IMR-90 (cell line): ENCODE measurements at regions not wholly inside any gene's neighbourhood (a gene's known extent, or its start where the extent isn't known, plus 50 kb on each side); places are given as distances from the start of the nearest gene placed in this dataset.

Source experiments
- ATAC-seq: fragments of 200-7000 bp; cut with Tn5 transposase; 2 replicates; pipeline ENCODE4 v1.9.1; 2020; ENCODE audit warnings: low read depth, mild to moderate bottlenecking, moderate library complexity
- BruUV-seq: library from RNA; stranded (reverse); fragments of 400-500 nt; replicated peaks from 2 replicates; lab custom pipeline; 2021; lab: Mats Ljungman, UMichigan
- CTCF ChIA-PET: fragments of 300-600 bp; formaldehyde crosslinking; extraction: SDS; loops from one replicate; lab custom pipeline; 2021; ENCODE audit warnings: antibody characterized with exemption; lab: Yijun Ruan, JAX
- POLR2A ChIA-PET: fragments of 300-600 bp; sonication (Branson Sonifier 250); formaldehyde crosslinking; loops from one replicate; lab custom pipeline; 2022; ENCODE audit warnings: antibody characterized with exemption; ENCODE audit not compliant: unreplicated experiment; lab: Charles Lee
- DNase-seq: peaks from one replicate; pipeline ENCODE4 v3.0.0; 2013
- H2AFZ ChIP-seq: replicated peaks from 2 replicates; pipeline ENCODE3; 2013; ENCODE audit warnings: low read length, mild to moderate bottlenecking; ENCODE audit not compliant: poor library complexity
- H2AK5ac ChIP-seq: 2 replicates; pipeline ENCODE4 v1.6.1; 2013; ENCODE audit warnings: low read depth, low read length, inconsistent platforms
- H2AK9ac ChIP-seq: replicated peaks from 2 replicates; pipeline ENCODE3; 2013; ENCODE audit warnings: mild to moderate bottlenecking, low read depth, low read length, moderate library complexity; ENCODE audit not compliant: poor library complexity
- H2BK120ac ChIP-seq: 2 replicates; pipeline ENCODE4 v1.6.1; 2013; ENCODE audit warnings: low read depth, low read length, inconsistent platforms
- H2BK15ac ChIP-seq: 3 replicates; pipeline ENCODE4 v1.6.1; 2013; ENCODE audit warnings: low read depth, low read length, inconsistent platforms
- H2BK20ac ChIP-seq: 2 replicates; pipeline ENCODE4 v1.6.1; 2013; ENCODE audit warnings: low read depth, mild to moderate bottlenecking, inconsistent platforms, low read length, moderate library complexity
- H2BK5ac ChIP-seq: 2 replicates; pipeline ENCODE4 v1.6.1; 2013; ENCODE audit warnings: mild to moderate bottlenecking, low read depth, low read length, inconsistent platforms; ENCODE audit not compliant: poor library complexity, severe bottlenecking
- H3K14ac ChIP-seq: replicated peaks from 2 replicates; pipeline ENCODE4 v1.6.1; 2013; ENCODE audit warnings: low read depth, low read length, inconsistent platforms
- H3K18ac ChIP-seq: 2 replicates; pipeline ENCODE4 v1.6.1; 2013; ENCODE audit warnings: low read depth, low read length, control low read depth
- H3K23ac ChIP-seq: 2 replicates; pipeline ENCODE4 v1.6.1; 2013; ENCODE audit warnings: low read depth, low read length, inconsistent platforms
- H3K27ac ChIP-seq: 2 replicates; pipeline ENCODE4 v1.5.1; 2013; ENCODE audit warnings: mild to moderate bottlenecking, control low read depth, low read length; ENCODE audit not compliant: insufficient read depth
- H3K27me3 ChIP-seq: 2 replicates; pipeline ENCODE4 v1.6.1; 2013; ENCODE audit warnings: low read length; ENCODE audit not compliant: control insufficient read depth, insufficient read depth
- H3K36me3 ChIP-seq: 2 replicates; pipeline ENCODE4 v1.6.1; 2013; ENCODE audit warnings: low read length, mixed read lengths; ENCODE audit not compliant: control insufficient read depth, insufficient read depth
- H3K4ac ChIP-seq: 2 replicates; pipeline ENCODE4 v1.6.1; 2013; ENCODE audit warnings: low read depth, low read length, inconsistent platforms
- H3K4me1 ChIP-seq: 2 replicates; pipeline ENCODE4 v1.6.1; 2013; ENCODE audit warnings: low read length, mixed read lengths; ENCODE audit not compliant: control insufficient read depth, insufficient read depth
- H3K4me2 ChIP-seq: 2 replicates; pipeline ENCODE4 v1.6.1; 2013; ENCODE audit warnings: low read depth, mild to moderate bottlenecking, control low read depth, low read length, moderate library complexity
- H3K4me3 ChIP-seq: 2 replicates; pipeline ENCODE4 v1.5.1; 2013; ENCODE audit warnings: low read depth, mild to moderate bottlenecking, control low read depth, low read length, moderate library complexity; ENCODE audit not compliant: insufficient read depth
- H3K56ac ChIP-seq: 2 replicates; pipeline ENCODE4 v1.6.1; 2013; ENCODE audit warnings: low read length, inconsistent platforms; ENCODE audit not compliant: insufficient read depth; ENCODE audit errors: extremely low read depth
- H3K79me1 ChIP-seq, 2 experiments: 2 replicates each; pipeline ENCODE4 v1.6.1; 2013; ENCODE audit warnings: low read length in 2 of 2, inconsistent platforms in 1 of 2, low read depth in 1 of 2
- H3K9ac ChIP-seq: 2 replicates; pipeline ENCODE4 v1.6.1; 2013; ENCODE audit warnings: low read depth, low read length, control low read depth
- H3K9me1 ChIP-seq: 2 replicates; pipeline ENCODE4 v1.6.1; 2013; ENCODE audit warnings: low read length, inconsistent platforms; ENCODE audit not compliant: insufficient read depth
- H3K9me3 ChIP-seq: 2 replicates; pipeline ENCODE4 v1.6.1; 2013; ENCODE audit warnings: low read length; ENCODE audit not compliant: control insufficient read depth, insufficient read depth
- H4K20me1 ChIP-seq: 2 replicates; pipeline ENCODE4 v1.6.1; 2013; ENCODE audit warnings: low read length, inconsistent platforms; ENCODE audit not compliant: insufficient read depth
- H4K5ac ChIP-seq: 2 replicates; pipeline ENCODE4 v1.6.1; 2013; ENCODE audit warnings: mild to moderate bottlenecking, low read depth, low read length, control low read depth
- H4K8ac ChIP-seq, 2 experiments: 2 replicates each; pipeline ENCODE4 v1.6.1; 2013; ENCODE audit warnings: low read depth in 2 of 2, low read length in 2 of 2, control low read depth in 1 of 2, inconsistent platforms in 1 of 2
- H4K91ac ChIP-seq: 2 replicates; pipeline ENCODE4 v1.6.1; 2013; ENCODE audit warnings: low read depth, low read length, inconsistent platforms; ENCODE audit not compliant: insufficient read depth
- BHLHE40 ChIP-seq: fragments of 150-350 bp; IDR thresholded peaks from 2 replicates; pipeline ENCODE4 v1.6.1; 2016; ENCODE audit warnings: mild to moderate bottlenecking, low read depth, low read length
- CEBPB ChIP-seq: IDR thresholded peaks from 2 replicates; pipeline ENCODE4 v1.6.1; 2012; ENCODE audit warnings: low read depth, low read length, improper control_type of control experiment
- ELK1 ChIP-seq: fragments of 150-350 bp; IDR thresholded peaks from 2 replicates; pipeline ENCODE4 v1.6.1; 2016; ENCODE audit warnings: low read depth, mild to moderate bottlenecking, low read length, moderate library complexity, borderline replicate concordance
- MAFK ChIP-seq: IDR thresholded peaks from 2 replicates; pipeline ENCODE4 v1.6.1; 2012; ENCODE audit warnings: low read depth, low read length, improper control_type of control experiment
- MXI1 ChIP-seq: IDR thresholded peaks from 2 replicates; pipeline ENCODE4 v1.6.1; 2012; ENCODE audit warnings: low read depth, mild to moderate bottlenecking, low read length, moderate library complexity, borderline replicate concordance
- POLR2A ChIP-seq: IDR thresholded peaks from 2 replicates; pipeline ENCODE4 v1.6.1; 2012; ENCODE audit warnings: mild to moderate bottlenecking, low read depth, low read length
- RAD21 ChIP-seq: IDR thresholded peaks from 2 replicates; pipeline ENCODE4 v1.6.1; 2012; ENCODE audit warnings: low read length, improper control_type of control experiment
- RCOR1 ChIP-seq: IDR thresholded peaks from 2 replicates; pipeline ENCODE4 v1.6.1; 2012; ENCODE audit warnings: mild to moderate bottlenecking, low read length, improper control_type of control experiment; ENCODE audit not compliant: insufficient replicate concordance
- RFX5 ChIP-seq: IDR thresholded peaks from 2 replicates; pipeline ENCODE4 v1.8.0; 2012; ENCODE audit warnings: low read depth, mild to moderate bottlenecking, low read length, moderate library complexity
- SMC3 ChIP-seq: fragments of 150-350 bp; IDR thresholded peaks from 2 replicates; pipeline ENCODE4 v1.6.1; 2016; ENCODE audit warnings: low read depth, mild to moderate bottlenecking, antibody characterized with exemption, low read length, moderate library complexity
- WGBS, 2 experiments: methylation state at CpG; one replicate each; pipeline versions ENCODE4 v1.1.5 to v1.1.7; 2013; ENCODE audit warnings: missing lambda C conversion rate in 2 of 2; ENCODE audit not compliant: insufficient read length in 1 of 2; ENCODE audit errors: extremely low coverage in 2 of 2; 5-methylcytosine and 5-hydroxymethylcytosine counted together
- dilution Hi-C: fragments of 300-500 bp; cut with HindIII; formaldehyde crosslinking; loops from one replicate; pipeline ENCODE4 v1.14.3; 2018; ENCODE audit warnings: low sequenced_read_pairs; ENCODE audit not compliant: unreplicated experiment
- in situ Hi-C: fragments of 300-500 bp; cut with MboI; formaldehyde crosslinking; loops from 3 replicates; pipeline ENCODE4 v1.14.3; 2019; ENCODE audit warnings: low sequenced_read_pairs, inconsistent platforms, mixed read lengths
- intact Hi-C: fragments of 100-400 bp; cut with micrococcal nuclease; formaldehyde crosslinking; loops from 2 replicates; pipeline ENCODE4 v1.10.0; 2022
- TF ChIP-seq, protein P1 (sequence below): conservative IDR thresholded peaks from 2 replicates; pipeline ENCODE4 v1.5.1; 2012; ENCODE audit warnings: mild to moderate bottlenecking, low read depth, low read length, improper control_type of control experiment
- TF ChIP-seq, protein P2 (sequence below): fragments of 150-350 bp; IDR thresholded peaks from 2 replicates; pipeline ENCODE4 v1.6.1; 2017; ENCODE audit warnings: mild to moderate bottlenecking, antibody characterized with exemption, low read length, low read depth

DNA sequence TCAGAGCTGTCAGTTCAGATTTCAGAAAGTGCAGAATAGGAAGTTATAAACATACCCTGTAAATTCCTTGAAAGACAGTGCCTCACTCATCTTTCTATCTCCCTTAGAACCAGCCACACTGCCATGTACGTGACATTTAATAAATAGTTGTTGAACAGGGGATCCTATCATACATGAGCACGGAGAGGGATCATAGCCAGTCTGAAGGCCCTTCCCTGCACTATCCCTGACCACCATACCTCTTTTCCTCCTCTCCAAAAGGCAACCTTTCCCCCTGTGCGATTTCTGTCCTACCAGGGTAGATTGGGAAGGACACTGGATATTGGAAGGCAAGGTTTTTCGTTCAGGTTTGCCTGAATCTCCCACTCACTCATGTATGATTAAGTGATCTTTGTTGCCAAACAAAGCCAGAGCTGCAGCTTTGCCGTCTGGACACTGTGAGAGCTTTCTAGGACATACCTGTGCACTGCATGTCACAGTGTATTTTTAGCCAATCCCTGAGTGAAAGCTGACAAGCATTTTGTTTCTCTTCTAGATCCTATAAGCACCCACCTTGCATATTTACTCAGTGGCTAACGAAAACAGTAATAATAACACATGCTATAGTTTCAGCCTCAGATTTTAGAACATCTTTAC, 986.5 kb upstream of the WWC1 start:
- no peak overlapping the region for H2BK120ac ChIP-seq
- H2BK20ac ChIP-seq: no peak overlapping the region
- no peaks in the 10 kb centered on the region for H3K79me1 ChIP-seq
- no peaks in the 10 kb centered on the region for H4K20me1 ChIP-seq
- no peak overlapping the region for H3K9ac ChIP-seq
- POLR2A ChIA-PET: interaction anchor here (1.0 kb wide), 1 partner anchor 10 kb away, joined by 3 read pairs; no protein-coding TSS in a partner anchor
- ATAC-seq: no peak
- H3K23ac ChIP-seq: no peak overlapping the region
- H4K8ac ChIP-seq: no peak overlapping the region
- H3K4ac ChIP-seq: no peak overlapping the region
- H3K9me1 ChIP-seq: no peaks in the 10 kb centered on the region
- CTCF ChIA-PET: no interaction called here
- H3K9me3 ChIP-seq: no peaks in the 10 kb centered on the region
- no peak overlapping the region for H3K27ac ChIP-seq
- H3K4me2 ChIP-seq: no peak overlapping the region
- H3K56ac ChIP-seq: no peak overlapping the region
- H4K5ac ChIP-seq: no peak overlapping the region
- no peak overlapping the region for H2AK5ac ChIP-seq
- peaks cover 10% of the 10 kb centered on the region for H3K27me3 ChIP-seq
- no peak overlapping the region for H3K18ac ChIP-seq
- TF ChIP-seq RCOR1 (no peak), ELK1 (no peak), MXI1 (no peak), RFX5 (no peak), BHLHE40 (no peak), SMC3 (no peak), MAFK (no peak), CEBPB (no peak), RAD21 (no peak), POLR2A (no peak)
- TF ChIP-seq, protein P1, sequence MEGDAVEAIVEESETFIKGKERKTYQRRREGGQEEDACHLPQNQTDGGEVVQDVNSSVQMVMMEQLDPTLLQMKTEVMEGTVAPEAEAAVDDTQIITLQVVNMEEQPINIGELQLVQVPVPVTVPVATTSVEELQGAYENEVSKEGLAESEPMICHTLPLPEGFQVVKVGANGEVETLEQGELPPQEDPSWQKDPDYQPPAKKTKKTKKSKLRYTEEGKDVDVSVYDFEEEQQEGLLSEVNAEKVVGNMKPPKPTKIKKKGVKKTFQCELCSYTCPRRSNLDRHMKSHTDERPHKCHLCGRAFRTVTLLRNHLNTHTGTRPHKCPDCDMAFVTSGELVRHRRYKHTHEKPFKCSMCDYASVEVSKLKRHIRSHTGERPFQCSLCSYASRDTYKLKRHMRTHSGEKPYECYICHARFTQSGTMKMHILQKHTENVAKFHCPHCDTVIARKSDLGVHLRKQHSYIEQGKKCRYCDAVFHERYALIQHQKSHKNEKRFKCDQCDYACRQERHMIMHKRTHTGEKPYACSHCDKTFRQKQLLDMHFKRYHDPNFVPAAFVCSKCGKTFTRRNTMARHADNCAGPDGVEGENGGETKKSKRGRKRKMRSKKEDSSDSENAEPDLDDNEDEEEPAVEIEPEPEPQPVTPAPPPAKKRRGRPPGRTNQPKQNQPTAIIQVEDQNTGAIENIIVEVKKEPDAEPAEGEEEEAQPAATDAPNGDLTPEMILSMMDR: no peak
- TF ChIP-seq, protein P2, sequence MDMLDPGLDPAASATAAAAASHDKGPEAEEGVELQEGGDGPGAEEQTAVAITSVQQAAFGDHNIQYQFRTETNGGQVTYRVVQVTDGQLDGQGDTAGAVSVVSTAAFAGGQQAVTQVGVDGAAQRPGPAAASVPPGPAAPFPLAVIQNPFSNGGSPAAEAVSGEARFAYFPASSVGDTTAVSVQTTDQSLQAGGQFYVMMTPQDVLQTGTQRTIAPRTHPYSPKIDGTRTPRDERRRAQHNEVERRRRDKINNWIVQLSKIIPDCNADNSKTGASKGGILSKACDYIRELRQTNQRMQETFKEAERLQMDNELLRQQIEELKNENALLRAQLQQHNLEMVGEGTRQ: no peak
- no peak overlapping the region for H3K4me3 ChIP-seq
- dilution Hi-C loops: no loop called here
- H2BK5ac ChIP-seq: no peak overlapping the region
- no peak overlapping the region for H2AK9ac ChIP-seq
- BruUV-seq: no TSS peak
- 100% methylated on average over 1 of the region's 6 CpGs; no CpG with 5 or more reads in 1 of the 2 experiments for WGBS, 2 experiments
- H3K36me3 ChIP-seq: no peaks in the 10 kb centered on the region
- in situ Hi-C loops: no loop called here
- intact Hi-C loops: no loop called here
- H2BK15ac ChIP-seq: no peak overlapping the region
- H2AFZ ChIP-seq: no peak overlapping the region
- H4K91ac ChIP-seq: no peak overlapping the region
- DNase-seq: no peak
- no peak overlapping the region for H3K14ac ChIP-seq
- no peaks in the 10 kb centered on the region for H3K4me1 ChIP-seq
